Esophagus squamous epithelium (tissue), 5 donors: ENCODE measurements at regions not wholly inside any gene's neighbourhood (a gene's known extent, or its start where the extent isn't known, plus 50 kb on each side); places are given as distances from the start of the nearest gene placed in this dataset.

Experiments used
- DNase-seq: peaks from one replicate; lab custom pipeline; 2025; lab: John Stamatoyannopoulos, UW
- H3K27ac ChIP-seq, 4 donors: fragments of 200-600 bp; sonication (generic); one replicate each; pipeline ENCODE4 v1.5.1; 2016 to 2019; ENCODE audit warnings: mild to moderate bottlenecking in 1 of 4
- H3K27me3 ChIP-seq, 4 donors: fragments of 200-600 bp; sonication (generic); 1 replicate in 3 of 4; 2 replicates in 1 of 4; pipeline versions ENCODE4 v1.5.1 to v1.6.0; 2017 to 2021; ENCODE audit warnings: antibody characterized with exemption in 1 of 4
- H3K36me3 ChIP-seq, 3 donors: fragments of 200-600 bp; sonication (generic); one replicate each; pipeline ENCODE4 v1.5.1; 2016 to 2019
- H3K4me1 ChIP-seq, 3 donors: fragments of 200-600 bp; sonication (generic); one replicate each; pipeline ENCODE4 v1.5.1; 2017 to 2019
- H3K4me3 ChIP-seq, 4 donors: fragments of 200-600 bp; sonication (generic); 1 replicate in 3 of 4; 2 replicates in 1 of 4; pipeline ENCODE4 v1.5.1; 2016 to 2019; ENCODE audit warnings: mild to moderate bottlenecking in 2 of 4, moderate library complexity in 1 of 4
- H3K9me3 ChIP-seq, 3 donors: fragments of 200-600 bp; sonication (generic); one replicate each; pipeline ENCODE4 v1.5.1; 2016 to 2019
- CTCF ChIP-seq, 6 experiments: fragments of 450-650 bp in 4 of 6; fragments of 200-600 bp in 2 of 6; sonication (generic) in 2 of 6; IDR thresholded peaks; one replicate each; pipeline ENCODE4 v1.5.1; 2016 to 2019; ENCODE audit warnings: antibody characterized with exemption in 6 of 6, mild to moderate bottlenecking in 4 of 6, moderate library complexity in 4 of 6
- POLR2A ChIP-seq, 4 donors: fragments of 450-650 bp; IDR thresholded peaks; one replicate each; pipeline ENCODE4 v1.6.1; 2017; ENCODE audit warnings: antibody characterized with exemption in 4 of 4, mild to moderate bottlenecking in 4 of 4, moderate library complexity in 3 of 4
- WGBS, 2 donors: methylation state at CpG; one replicate each; pipeline ENCODE4 v1.1.5; 2018; 5-methylcytosine and 5-hydroxymethylcytosine counted together
- intact Hi-C: fragments of 100-400 bp; cut with DNase I; formaldehyde crosslinking; loops from one replicate; pipeline ENCODE4 v1.15.0; 2022
- donor health status: DM: yes; HTN: yes; CAD: no.

DNA sequence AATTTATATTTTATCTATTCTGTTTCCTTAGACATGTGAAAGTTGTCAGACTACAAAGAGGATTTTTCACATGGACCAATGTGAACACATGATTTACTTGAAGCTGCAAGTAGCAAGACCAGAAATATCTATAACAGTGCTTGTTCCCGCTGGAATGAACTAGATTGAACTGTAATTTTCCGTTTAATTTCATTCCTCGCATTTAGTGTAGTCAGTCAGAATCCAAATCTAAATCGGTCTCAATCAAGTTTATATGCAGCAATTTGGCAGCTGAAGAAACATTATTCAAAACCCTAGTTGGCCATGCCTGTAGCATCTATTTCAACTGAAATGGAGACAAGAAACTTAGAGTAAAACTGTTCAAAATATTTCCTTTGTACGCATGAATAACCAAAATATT is 570.7 kb upstream of the SLITRK5 start:
- intact Hi-C loops: no loop called here
- no peaks in the 10 kb centered on the region for H3K27me3 ChIP-seq
- no peak overlapping the region for H3K4me3 ChIP-seq
- no peaks in the 10 kb centered on the region for H3K9me3 ChIP-seq
- no peak for TF ChIP-seq POLR2A (IDR thresholded peaks at IDR 0.05)
- TF ChIP-seq CTCF (IDR thresholded peaks at IDR 0.05): no peak
- no peaks in the 10 kb centered on the region for H3K36me3 ChIP-seq
- no peaks in the 10 kb centered on the region for H3K4me1 ChIP-seq
- WGBS, 2 donors: 81 to 89% methylated on average over 5 of the region's 5 CpGs
- DNase-seq: no peak
- H3K27ac ChIP-seq: no peak overlapping the region

DNA sequence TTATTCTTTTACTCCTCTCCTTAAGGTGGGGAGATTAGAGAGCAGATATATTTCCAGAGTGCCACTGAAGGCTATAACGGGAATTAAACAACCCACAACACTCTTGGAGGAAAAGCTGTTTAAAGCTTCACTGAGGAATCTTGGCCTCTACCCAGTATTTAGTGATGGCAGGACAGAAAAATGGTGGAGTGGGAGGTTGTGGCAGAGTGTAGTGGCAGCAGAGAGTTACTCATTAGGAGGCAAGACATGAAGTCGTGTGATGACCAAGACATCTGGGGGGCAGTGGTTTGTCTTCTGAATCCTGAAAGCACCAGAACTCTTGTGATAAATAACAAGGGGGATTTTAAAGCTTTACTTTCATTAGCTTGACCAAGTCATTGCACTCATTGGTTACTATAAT is 563.5 kb upstream of the SLITRK5 start:
- WGBS, 2 donors: 67 to 74% methylated on average over 2 of the region's 2 CpGs
- no peak for TF ChIP-seq POLR2A (IDR thresholded peaks at IDR 0.05)
- no peak for TF ChIP-seq CTCF (IDR thresholded peaks at IDR 0.05)
- DNase-seq: no peak
- H3K27me3 ChIP-seq: no peaks in the 10 kb centered on the region
- intact Hi-C loops: no loop called here
- H3K27ac ChIP-seq: no peak overlapping the region
- no peaks in the 10 kb centered on the region for H3K9me3 ChIP-seq
- H3K4me1 ChIP-seq: no peaks in the 10 kb centered on the region
- H3K36me3 ChIP-seq: no peaks in the 10 kb centered on the region
- no peak overlapping the region for H3K4me3 ChIP-seq

DNA sequence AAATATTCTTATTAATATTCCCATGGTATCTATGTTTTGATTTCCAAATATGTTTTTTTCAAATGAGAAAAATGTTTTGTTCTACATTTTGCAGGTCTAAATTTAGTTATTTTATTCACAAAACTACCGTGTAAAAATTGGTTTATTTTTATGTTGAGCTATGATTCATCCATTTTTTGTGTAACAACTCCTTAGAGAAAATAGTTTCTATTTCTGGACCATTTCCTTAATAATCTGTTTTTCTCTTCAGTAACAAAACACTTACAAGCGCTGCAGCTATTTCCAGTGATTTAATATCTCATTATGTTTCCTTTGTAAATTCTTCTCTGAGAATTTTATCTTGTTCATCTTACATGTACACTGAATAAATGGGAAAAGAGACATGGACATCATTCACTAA is 550.7 kb upstream of the SLITRK5 start:
- no peaks in the 10 kb centered on the region for H3K4me1 ChIP-seq
- H3K4me3 ChIP-seq: no peak overlapping the region
- no peaks in the 10 kb centered on the region for H3K36me3 ChIP-seq
- no peaks in the 10 kb centered on the region for H3K27me3 ChIP-seq
- no peaks in the 10 kb centered on the region for H3K9me3 ChIP-seq
- 38 to 52% methylated on average over 2 of the region's 2 CpGs for WGBS, 2 donors
- H3K27ac ChIP-seq: no peak overlapping the region
- no peak for TF ChIP-seq CTCF (IDR thresholded peaks at IDR 0.05)
- DNase-seq: no peak
- intact Hi-C loops: no loop called here

- Histone ChIP-seq H3K27ac (no peak overlapping the region), H3K4me3 (no peak overlapping the region), H3K4me1 (no peaks in the 10 kb centered on the region), H3K9me3 (no peaks in the 10 kb centered on the region), H3K27me3 (no peaks in the 10 kb centered on the region), H3K36me3 (no peaks in the 10 kb centered on the region)
- no peak for TF ChIP-seq POLR2A (IDR thresholded peaks at IDR 0.05)
- no peak for TF ChIP-seq CTCF (IDR thresholded peaks at IDR 0.05)
- no peak for DNase-seq
- intact Hi-C loops: no loop called here
These were observed 548.6 kb upstream of the SLITRK5 start for GRCh38 chr13:87122551-87122950.

DNA sequence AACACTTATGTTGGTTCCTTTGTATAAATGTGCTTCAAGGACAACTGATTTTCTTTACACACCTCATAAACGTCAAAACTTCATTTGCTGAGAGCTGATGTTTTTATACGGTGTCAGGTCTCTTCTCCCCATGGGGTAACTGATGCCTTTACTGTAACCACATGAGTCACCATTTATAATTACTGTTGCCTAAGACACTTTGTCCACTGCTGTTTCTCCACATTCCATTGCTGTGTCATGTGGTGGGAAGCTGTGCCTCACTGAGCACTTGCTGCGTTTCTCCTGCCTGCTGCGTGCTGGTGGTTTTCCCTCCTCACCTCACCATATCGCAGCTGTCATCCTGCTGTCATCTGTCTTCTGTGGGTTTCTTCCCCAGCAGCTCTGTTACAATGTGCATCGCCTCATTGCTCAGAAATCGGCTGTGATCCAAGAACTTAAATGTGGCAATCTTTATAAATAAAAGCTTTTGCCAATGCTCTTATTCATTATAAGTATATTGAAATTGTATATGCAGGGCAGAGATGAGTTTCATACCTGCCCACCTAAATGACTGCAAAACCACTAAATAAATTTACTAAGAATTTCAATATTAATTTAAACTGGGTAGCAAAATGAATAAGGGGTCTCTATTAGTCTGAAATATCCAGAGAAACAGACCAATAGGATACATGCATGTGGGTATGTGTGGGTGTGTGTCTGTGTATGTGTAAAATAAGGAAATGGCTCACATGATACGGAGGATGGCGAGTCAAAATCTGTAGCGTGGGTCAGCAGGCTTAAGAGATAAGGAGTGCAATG is 547.0 kb upstream of the SLITRK5 start:
- WGBS, 2 donors: 44 to 54% methylated on average over 10 of the region's 10 CpGs
- Histone ChIP-seq H3K9me3 (no peaks in the 10 kb centered on the region), H3K36me3 (no peaks in the 10 kb centered on the region), H3K27ac (no peak overlapping the region), H3K4me3 (no peak overlapping the region), H3K27me3 (no peaks in the 10 kb centered on the region), H3K4me1 (no peaks in the 10 kb centered on the region)
- no peak for DNase-seq
- TF ChIP-seq POLR2A (IDR thresholded peaks at IDR 0.05) (no peak), CTCF (IDR thresholded peaks at IDR 0.05) (no peak)
- intact Hi-C loops: no loop called here
